ENCODE measurements at regions not wholly inside any gene's neighbourhood (a gene's known extent, or its start where the extent isn't known, plus 50 kb on each side); places are given as distances from the start of the nearest gene placed in this dataset.

DNA sequence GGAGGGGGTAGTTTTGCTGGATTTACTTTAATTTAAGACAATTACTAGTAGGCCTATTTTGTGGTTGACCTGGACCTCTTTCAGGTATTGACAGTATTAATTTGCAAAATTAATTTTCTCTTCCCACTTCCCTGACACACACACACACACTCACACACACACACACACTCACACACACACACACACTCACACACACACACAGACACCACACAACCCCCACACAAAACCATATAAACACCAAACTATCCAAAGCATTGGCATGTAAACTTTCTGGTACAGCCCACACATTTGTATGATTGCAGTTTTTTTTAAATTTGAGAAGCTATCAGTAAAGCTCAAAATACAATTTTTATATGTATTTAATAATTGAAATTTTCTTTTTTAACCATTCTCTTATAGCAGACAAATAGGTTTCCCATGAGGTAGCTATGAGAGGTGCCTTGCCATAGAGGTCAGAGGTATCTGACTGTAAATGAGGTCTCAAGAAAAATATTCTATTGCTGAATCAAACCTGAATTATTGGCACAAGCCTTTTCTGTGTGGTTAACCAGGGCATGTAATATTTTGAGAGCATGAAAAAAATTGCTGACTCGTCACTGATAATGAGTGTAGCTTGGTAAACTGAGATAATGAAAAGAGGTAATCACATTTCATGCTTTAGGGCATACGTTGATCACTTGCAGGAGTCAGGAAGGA lies 306.5 kb downstream of the GATA3 start:
- dilution Hi-C loops (cut with MboI; ENCODE audit: extremely low pct_ligation_motif_present, low sequenced_read_pairs), result no loop called here
- TF ChIP-seq GATA2 (IDR thresholded peaks at IDR 0.05; ENCODE audit: insufficient read depth, insufficient read length, low read depth, low read length) (no peak), JUN (IDR thresholded peaks at IDR 0.05; ENCODE audit: borderline replicate concordance, insufficient read depth, insufficient read length, low read depth) (no peak), FOS (IDR thresholded peaks at IDR 0.05; ENCODE audit: borderline replicate concordance, insufficient read depth, low read length) (no peak), POLR2AphosphoS5 (IDR thresholded peaks at IDR 0.05; ENCODE audit: insufficient read depth, low read depth, low read length) (no peak), POLR2A (IDR thresholded peaks at IDR 0.05; ENCODE audit: low read depth, low read length) (no peak), EZH2 (IDR thresholded peaks at IDR 0.05; ENCODE audit: borderline replicate concordance, low read depth, low read length, severe bottlenecking) (no peak), MYC (IDR thresholded peaks at IDR 0.05; ENCODE audit: low read depth, low read length) (no peak)
- TF ChIP-seq, protein P1, sequence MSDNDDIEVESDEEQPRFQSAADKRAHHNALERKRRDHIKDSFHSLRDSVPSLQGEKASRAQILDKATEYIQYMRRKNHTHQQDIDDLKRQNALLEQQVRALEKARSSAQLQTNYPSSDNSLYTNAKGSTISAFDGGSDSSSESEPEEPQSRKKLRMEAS (IDR thresholded peaks at IDR 0.05; ENCODE audit: insufficient read depth, insufficient read length), result no peak
- TF ChIP-seq, protein P2, sequence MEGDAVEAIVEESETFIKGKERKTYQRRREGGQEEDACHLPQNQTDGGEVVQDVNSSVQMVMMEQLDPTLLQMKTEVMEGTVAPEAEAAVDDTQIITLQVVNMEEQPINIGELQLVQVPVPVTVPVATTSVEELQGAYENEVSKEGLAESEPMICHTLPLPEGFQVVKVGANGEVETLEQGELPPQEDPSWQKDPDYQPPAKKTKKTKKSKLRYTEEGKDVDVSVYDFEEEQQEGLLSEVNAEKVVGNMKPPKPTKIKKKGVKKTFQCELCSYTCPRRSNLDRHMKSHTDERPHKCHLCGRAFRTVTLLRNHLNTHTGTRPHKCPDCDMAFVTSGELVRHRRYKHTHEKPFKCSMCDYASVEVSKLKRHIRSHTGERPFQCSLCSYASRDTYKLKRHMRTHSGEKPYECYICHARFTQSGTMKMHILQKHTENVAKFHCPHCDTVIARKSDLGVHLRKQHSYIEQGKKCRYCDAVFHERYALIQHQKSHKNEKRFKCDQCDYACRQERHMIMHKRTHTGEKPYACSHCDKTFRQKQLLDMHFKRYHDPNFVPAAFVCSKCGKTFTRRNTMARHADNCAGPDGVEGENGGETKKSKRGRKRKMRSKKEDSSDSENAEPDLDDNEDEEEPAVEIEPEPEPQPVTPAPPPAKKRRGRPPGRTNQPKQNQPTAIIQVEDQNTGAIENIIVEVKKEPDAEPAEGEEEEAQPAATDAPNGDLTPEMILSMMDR (IDR thresholded peaks at IDR 0.05; ENCODE audit: extremely low read depth in 1 of 2, insufficient read depth in 1 of 2, low read depth in 1 of 2, low read length in 2 of 2), result no peak
- BruUV-seq (replicated peaks), result no TSS peak
- Histone ChIP-seq H3K27ac (ENCODE audit: insufficient read depth, low read depth, low read length) (no peak overlapping the region), H3K9ac (replicated peaks; ENCODE audit: extremely low read depth, insufficient read depth, low read length) (no peak overlapping the region), H3K9me1 (replicated peaks; ENCODE audit: control insufficient read depth, extremely low read depth, insufficient read depth, low read length) (no peaks in the 10 kb centered on the region), H3K4me3 (replicated peaks in 1 of 3; ENCODE audit: insufficient read depth in 1 of 3, low read depth in 1 of 3, low read length in 3 of 3) (no peak overlapping the region), H3K4me2 (ENCODE audit: insufficient read depth, low read length) (no peak overlapping the region), H3K27me3 (ENCODE audit: control insufficient read depth in 2 of 2, insufficient read depth in 2 of 2, low read length in 2 of 2) (peaks cover 0 to 3% of the 10 kb centered on the region in 2 experiments), H3K4me1 (ENCODE audit: control insufficient read depth, extremely low read depth, insufficient read depth, low read length) (no peaks in the 10 kb centered on the region), H2AFZ (ENCODE audit: low read depth, low read length) (no peak overlapping the region), H4K20me1 (replicated peaks; ENCODE audit: control insufficient read depth, extremely low read depth, insufficient read depth, low read length) (no peaks in the 10 kb centered on the region), H3K9me3 (replicated peaks; ENCODE audit: control insufficient read depth, insufficient read depth, low read length) (no peaks in the 10 kb centered on the region), H3K79me2 (ENCODE audit: control insufficient read depth, insufficient read depth, low read length) (no peaks in the 10 kb centered on the region), H3K36me3 (ENCODE audit: control insufficient read depth in 2 of 2, extremely low read depth in 1 of 2, insufficient read depth in 2 of 2, low read length in 2 of 2) (no peaks in the 10 kb centered on the region)
- no peak for DNase-seq (ENCODE audit: low read depth, low spot score)
- ChIA-PET POLR2A (no interaction called here), CTCF (no interaction called here)
- no peak for FAIRE-seq
- intact Hi-C loops (cut with micrococcal nuclease), result no loop called here

Measured in endothelial cell of umbilical vein (primary cell).